SK-N-SH treated with all-trans-retinoic acid at 6 μM for 48 hours (cell line): ENCODE measurements at regions not wholly inside any gene's neighbourhood (a gene's known extent, or its start where the extent isn't known, plus 50 kb on each side); places are given as distances from the start of the nearest gene placed in this dataset.

Experiments
- ATAC-seq: fragments of 200-7000 bp; cut with Tn5 transposase; 3 replicates; pipeline ENCODE4 v1.9.1; 2020; ENCODE audit warnings: mild to moderate bottlenecking, moderate library complexity
- ARNTL ChIP-seq: fragments of 450-650 bp; formaldehyde crosslinking; IDR thresholded peaks from 2 replicates; pipeline ENCODE4 v1.5.0; 2020; ENCODE audit warnings: low read depth, mild to moderate bottlenecking, moderate library complexity, borderline replicate concordance
- BACH2 ChIP-seq: fragments of 250-450 bp; sonication (Bioruptor Pico); IDR thresholded peaks from 2 replicates; pipeline ENCODE4 v1.9.0; 2021; ENCODE audit warnings: mild to moderate bottlenecking, borderline replicate concordance
- CSDC2 ChIP-seq: fragments of 250-450 bp; sonication (Bioruptor Pico); IDR thresholded peaks from 2 replicates; pipeline ENCODE4 v1.5.0; 2020; ENCODE audit warnings: mild to moderate bottlenecking, moderate library complexity
- ESRRG ChIP-seq: fragments of 250-450 bp; sonication (Bioruptor Pico); IDR thresholded peaks from 2 replicates; pipeline ENCODE4 v1.6.1; 2021; ENCODE audit warnings: mild to moderate bottlenecking
- GLIS3 ChIP-seq: fragments of 250-450 bp; sonication (Bioruptor Pico); IDR thresholded peaks from 2 replicates; pipeline ENCODE4 v1.5.0; 2020; ENCODE audit warnings: mild to moderate bottlenecking, moderate library complexity
- ISL1 ChIP-seq: fragments of 250-450 bp; sonication (Bioruptor Pico); IDR thresholded peaks from 2 replicates; pipeline ENCODE4 v2.1.2; 2022; ENCODE audit warnings: mild to moderate bottlenecking, moderate library complexity
- OSR1 ChIP-seq: fragments of 250-450 bp; sonication (Bioruptor Pico); IDR thresholded peaks from 2 replicates; pipeline ENCODE4 v1.8.0; 2022; ENCODE audit warnings: moderate library complexity, mild to moderate bottlenecking, inconsistent platforms
- PPARA ChIP-seq: fragments of 250-450 bp; sonication (Bioruptor Pico); IDR thresholded peaks from 2 replicates; pipeline ENCODE4 v1.5.0; 2020; ENCODE audit warnings: mild to moderate bottlenecking, borderline replicate concordance
- RARB ChIP-seq: fragments of 250-450 bp; sonication (Bioruptor Pico); IDR thresholded peaks from 2 replicates; pipeline ENCODE4 v1.8.0; 2021; ENCODE audit warnings: mild to moderate bottlenecking, moderate library complexity
- SNAI2 ChIP-seq: fragments of 250-450 bp; sonication (Bioruptor Pico); IDR thresholded peaks from 2 replicates; pipeline ENCODE4 v1.5.0; 2020; ENCODE audit warnings: mild to moderate bottlenecking, moderate library complexity
- TCF4 ChIP-seq: fragments of 250-450 bp; sonication (Bioruptor Pico); IDR thresholded peaks from 2 replicates; pipeline ENCODE4 v1.8.0; 2021; ENCODE audit warnings: mild to moderate bottlenecking, moderate library complexity, borderline replicate concordance
- TOX ChIP-seq: fragments of 250-450 bp; sonication (Bioruptor Pico); IDR thresholded peaks from 2 replicates; pipeline ENCODE4 v1.8.0; 2021; ENCODE audit warnings: mild to moderate bottlenecking, moderate library complexity, borderline replicate concordance
- ZC3H10 ChIP-seq: fragments of 250-450 bp; sonication (Bioruptor Pico); IDR thresholded peaks from 2 replicates; pipeline ENCODE4 v1.5.1; 2021; ENCODE audit warnings: mild to moderate bottlenecking, moderate library complexity
- ZFP3 ChIP-seq: fragments of 250-450 bp; sonication (Bioruptor Pico); IDR thresholded peaks from 2 replicates; pipeline ENCODE4 v1.5.0; 2020; ENCODE audit warnings: mild to moderate bottlenecking, moderate library complexity
- ZFP30 ChIP-seq: fragments of 450-650 bp; formaldehyde crosslinking; IDR thresholded peaks from 2 replicates; pipeline ENCODE4 v1.5.0; 2022; ENCODE audit warnings: mild to moderate bottlenecking, moderate library complexity
- ZNF565 ChIP-seq: fragments of 450-650 bp; formaldehyde crosslinking; conservative IDR thresholded peaks from 2 replicates; pipeline ENCODE4 v1.5.0; 2020; ENCODE audit warnings: low read depth, mild to moderate bottlenecking, moderate library complexity
- ZNF70 ChIP-seq: fragments of 450-650 bp; formaldehyde crosslinking; IDR thresholded peaks from 2 replicates; pipeline ENCODE4 v1.5.0; 2020; ENCODE audit warnings: mild to moderate bottlenecking, moderate library complexity
- ZNF8 ChIP-seq: fragments of 450-650 bp; formaldehyde crosslinking; IDR thresholded peaks from 2 replicates; pipeline ENCODE4 v1.5.0; 2020; ENCODE audit warnings: mild to moderate bottlenecking, moderate library complexity
- TF ChIP-seq, protein P1 (sequence below): fragments of 250-450 bp; sonication (Bioruptor Pico); IDR thresholded peaks from 2 replicates; pipeline ENCODE4 v1.5.1; 2021; ENCODE audit warnings: mild to moderate bottlenecking, moderate library complexity
- TF ChIP-seq, protein P2 (sequence below): fragments of 250-450 bp; sonication (Bioruptor Pico); IDR thresholded peaks from 2 replicates; pipeline ENCODE4 v1.8.0; 2021; ENCODE audit warnings: low read depth, mild to moderate bottlenecking, moderate library complexity, borderline replicate concordance
- TF ChIP-seq, protein P3 (sequence below): fragments of 250-450 bp; sonication (Bioruptor Pico); IDR thresholded peaks from 2 replicates; pipeline ENCODE4 v1.8.0; 2020; ENCODE audit warnings: mild to moderate bottlenecking, moderate library complexity, borderline replicate concordance
- TF ChIP-seq, protein P4 (sequence below): fragments of 250-450 bp; sonication (Bioruptor Pico); IDR thresholded peaks from 2 replicates; pipeline ENCODE4 v1.5.1; 2020; ENCODE audit warnings: low read depth, mild to moderate bottlenecking, moderate library complexity

DNA sequence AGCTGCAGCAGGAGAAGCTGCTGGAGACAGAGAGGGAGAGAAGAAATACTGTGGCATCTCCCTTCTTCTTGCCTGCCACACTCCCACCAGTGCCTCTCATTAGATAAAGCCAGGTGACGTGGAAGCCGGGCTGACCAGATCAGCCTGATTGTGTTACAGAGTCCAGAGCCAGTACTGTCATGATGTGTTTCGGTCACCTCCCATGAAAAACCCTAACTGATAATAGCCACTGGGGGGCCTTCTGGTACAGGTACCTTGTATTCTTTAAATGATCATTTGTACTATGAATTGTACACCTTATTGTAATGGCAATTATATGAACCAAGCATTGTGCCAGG is 125.8 kb upstream of the TMEM108 start:
- TF ChIP-seq, protein P1, sequence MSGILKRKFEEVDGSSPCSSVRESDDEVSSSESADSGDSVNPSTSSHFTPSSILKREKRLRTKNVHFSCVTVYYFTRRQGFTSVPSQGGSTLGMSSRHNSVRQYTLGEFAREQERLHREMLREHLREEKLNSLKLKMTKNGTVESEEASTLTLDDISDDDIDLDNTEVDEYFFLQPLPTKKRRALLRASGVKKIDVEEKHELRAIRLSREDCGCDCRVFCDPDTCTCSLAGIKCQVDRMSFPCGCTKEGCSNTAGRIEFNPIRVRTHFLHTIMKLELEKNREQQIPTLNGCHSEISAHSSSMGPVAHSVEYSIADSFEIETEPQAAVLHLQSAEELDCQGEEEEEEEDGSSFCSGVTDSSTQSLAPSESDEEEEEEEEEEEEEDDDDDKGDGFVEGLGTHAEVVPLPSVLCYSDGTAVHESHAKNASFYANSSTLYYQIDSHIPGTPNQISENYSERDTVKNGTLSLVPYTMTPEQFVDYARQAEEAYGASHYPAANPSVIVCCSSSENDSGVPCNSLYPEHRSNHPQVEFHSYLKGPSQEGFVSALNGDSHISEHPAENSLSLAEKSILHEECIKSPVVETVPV (CRISPR knock-in tag) = no peak
- TF ChIP-seq ZNF70 (CRISPR knock-in tag) (no peak), TCF4 (CRISPR knock-in tag) (no peak), ZNF8 (CRISPR knock-in tag) (no peak), ZFP3 (no peak), ARNTL (CRISPR knock-in tag) (no peak), OSR1 (CRISPR knock-in tag) (no peak), ZFP30 (no peak), RARB (CRISPR knock-in tag) (no peak), GLIS3 (CRISPR knock-in tag) (no peak), ZNF565 (CRISPR knock-in tag) (no peak), SNAI2 (no peak), PPARA (CRISPR knock-in tag) (no peak), ESRRG (no peak), ZC3H10 (CRISPR knock-in tag) (no peak), TOX (CRISPR knock-in tag) (no peak)
- TF ChIP-seq, protein P2, sequence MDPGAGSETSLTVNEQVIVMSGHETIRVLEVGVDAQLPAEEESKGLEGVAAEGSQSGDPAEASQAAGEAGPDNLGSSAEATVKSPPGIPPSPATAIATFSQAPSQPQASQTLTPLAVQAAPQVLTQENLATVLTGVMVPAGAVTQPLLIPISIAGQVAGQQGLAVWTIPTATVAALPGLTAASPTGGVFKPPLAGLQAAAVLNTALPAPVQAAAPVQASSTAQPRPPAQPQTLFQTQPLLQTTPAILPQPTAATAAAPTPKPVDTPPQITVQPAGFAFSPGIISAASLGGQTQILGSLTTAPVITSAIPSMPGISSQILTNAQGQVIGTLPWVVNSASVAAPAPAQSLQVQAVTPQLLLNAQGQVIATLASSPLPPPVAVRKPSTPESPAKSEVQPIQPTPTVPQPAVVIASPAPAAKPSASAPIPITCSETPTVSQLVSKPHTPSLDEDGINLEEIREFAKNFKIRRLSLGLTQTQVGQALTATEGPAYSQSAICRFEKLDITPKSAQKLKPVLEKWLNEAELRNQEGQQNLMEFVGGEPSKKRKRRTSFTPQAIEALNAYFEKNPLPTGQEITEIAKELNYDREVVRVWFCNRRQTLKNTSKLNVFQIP = no peak
- TF ChIP-seq, protein P3, sequence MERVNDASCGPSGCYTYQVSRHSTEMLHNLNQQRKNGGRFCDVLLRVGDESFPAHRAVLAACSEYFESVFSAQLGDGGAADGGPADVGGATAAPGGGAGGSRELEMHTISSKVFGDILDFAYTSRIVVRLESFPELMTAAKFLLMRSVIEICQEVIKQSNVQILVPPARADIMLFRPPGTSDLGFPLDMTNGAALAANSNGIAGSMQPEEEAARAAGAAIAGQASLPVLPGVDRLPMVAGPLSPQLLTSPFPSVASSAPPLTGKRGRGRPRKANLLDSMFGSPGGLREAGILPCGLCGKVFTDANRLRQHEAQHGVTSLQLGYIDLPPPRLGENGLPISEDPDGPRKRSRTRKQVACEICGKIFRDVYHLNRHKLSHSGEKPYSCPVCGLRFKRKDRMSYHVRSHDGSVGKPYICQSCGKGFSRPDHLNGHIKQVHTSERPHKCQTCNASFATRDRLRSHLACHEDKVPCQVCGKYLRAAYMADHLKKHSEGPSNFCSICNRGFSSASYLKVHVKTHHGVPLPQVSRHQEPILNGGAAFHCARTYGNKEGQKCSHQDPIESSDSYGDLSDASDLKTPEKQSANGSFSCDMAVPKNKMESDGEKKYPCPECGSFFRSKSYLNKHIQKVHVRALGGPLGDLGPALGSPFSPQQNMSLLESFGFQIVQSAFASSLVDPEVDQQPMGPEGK (CRISPR knock-in tag) = no peak
- TF ChIP-seq, protein P4, sequence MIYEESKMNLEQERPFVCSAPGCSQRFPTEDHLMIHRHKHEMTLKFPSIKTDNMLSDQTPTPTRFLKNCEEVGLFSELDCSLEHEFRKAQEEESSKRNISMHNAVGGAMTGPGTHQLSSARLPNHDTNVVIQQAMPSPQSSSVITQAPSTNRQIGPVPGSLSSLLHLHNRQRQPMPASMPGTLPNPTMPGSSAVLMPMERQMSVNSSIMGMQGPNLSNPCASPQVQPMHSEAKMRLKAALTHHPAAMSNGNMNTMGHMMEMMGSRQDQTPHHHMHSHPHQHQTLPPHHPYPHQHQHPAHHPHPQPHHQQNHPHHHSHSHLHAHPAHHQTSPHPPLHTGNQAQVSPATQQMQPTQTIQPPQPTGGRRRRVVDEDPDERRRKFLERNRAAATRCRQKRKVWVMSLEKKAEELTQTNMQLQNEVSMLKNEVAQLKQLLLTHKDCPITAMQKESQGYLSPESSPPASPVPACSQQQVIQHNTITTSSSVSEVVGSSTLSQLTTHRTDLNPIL (CRISPR knock-in tag) = no peak
- no peak for ATAC-seq

DNA sequence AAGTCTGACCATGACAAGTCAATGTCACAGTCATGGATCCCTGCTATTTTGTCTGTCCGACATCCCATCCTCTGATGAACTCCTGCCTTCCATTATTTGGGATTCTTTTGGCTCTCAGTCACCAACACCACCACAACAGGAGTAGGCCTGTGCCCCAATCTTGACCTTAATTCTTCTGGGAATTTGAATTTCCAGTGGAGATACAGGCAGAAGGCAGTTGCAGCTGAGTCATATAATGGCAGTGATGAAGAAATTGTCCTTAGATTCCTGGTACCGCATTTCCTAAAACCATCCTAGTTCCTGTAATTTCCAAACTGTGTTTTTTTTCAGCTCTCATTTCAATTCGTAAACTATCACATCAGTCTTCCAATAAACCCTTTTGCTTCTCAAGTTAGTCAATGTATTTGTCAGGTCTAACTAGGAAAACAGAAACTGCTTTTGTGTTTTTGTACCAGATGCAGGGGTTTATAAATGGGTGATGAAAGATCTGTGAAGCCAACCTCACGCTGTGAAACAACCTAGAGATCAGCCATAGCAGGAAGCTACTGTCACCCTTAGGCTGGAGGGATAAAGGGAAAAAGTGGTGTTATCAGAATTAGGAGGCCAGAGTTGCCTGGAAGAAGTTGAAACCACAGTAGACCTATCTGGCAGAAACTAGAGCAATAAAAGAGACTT is 126.3 kb upstream of the TMEM108 start:
- no peak for ATAC-seq
- TF ChIP-seq CSDC2 (CRISPR knock-in tag) = no peak
- no peak for TF ChIP-seq BACH2 (CRISPR knock-in tag)
- TF ChIP-seq GLIS3 (CRISPR knock-in tag) = no peak
- no peak for TF ChIP-seq RARB (CRISPR knock-in tag)
- no peak for TF ChIP-seq ARNTL (CRISPR knock-in tag)
- TF ChIP-seq ZFP3 = no peak
- TF ChIP-seq ISL1 (CRISPR knock-in tag) = no peak
- TF ChIP-seq ZC3H10 (CRISPR knock-in tag) = no peak
- TF ChIP-seq ZNF8 (CRISPR knock-in tag) = no peak
- no peak for TF ChIP-seq OSR1 (CRISPR knock-in tag)
- no peak for TF ChIP-seq ESRRG
- TF ChIP-seq ZFP30 = no peak
- TF ChIP-seq TCF4 (CRISPR knock-in tag) = no peak
- no peak for TF ChIP-seq TOX (CRISPR knock-in tag)
- TF ChIP-seq SNAI2 = no peak
- no peak for TF ChIP-seq ZNF565 (CRISPR knock-in tag)
- TF ChIP-seq, protein P1 (CRISPR knock-in tag) = no peak
- TF ChIP-seq, protein P4 (CRISPR knock-in tag) = no peak
